D341Med (cell line): ENCODE measurements at regions not wholly inside any gene's neighbourhood (a gene's known extent, or its start where the extent isn't known, plus 50 kb on each side); places are given as distances from the start of the nearest gene placed in this dataset.

Experiments
- DNase-seq: peaks from one replicate; pipeline ENCODE4 v3.0.0; 2012; ENCODE audit warnings: low spot score

- DNase-seq = no peak
These were observed 183.9 kb downstream of the ARRDC4 start for GRCh38 chr15:98144388-98144787.

DNA sequence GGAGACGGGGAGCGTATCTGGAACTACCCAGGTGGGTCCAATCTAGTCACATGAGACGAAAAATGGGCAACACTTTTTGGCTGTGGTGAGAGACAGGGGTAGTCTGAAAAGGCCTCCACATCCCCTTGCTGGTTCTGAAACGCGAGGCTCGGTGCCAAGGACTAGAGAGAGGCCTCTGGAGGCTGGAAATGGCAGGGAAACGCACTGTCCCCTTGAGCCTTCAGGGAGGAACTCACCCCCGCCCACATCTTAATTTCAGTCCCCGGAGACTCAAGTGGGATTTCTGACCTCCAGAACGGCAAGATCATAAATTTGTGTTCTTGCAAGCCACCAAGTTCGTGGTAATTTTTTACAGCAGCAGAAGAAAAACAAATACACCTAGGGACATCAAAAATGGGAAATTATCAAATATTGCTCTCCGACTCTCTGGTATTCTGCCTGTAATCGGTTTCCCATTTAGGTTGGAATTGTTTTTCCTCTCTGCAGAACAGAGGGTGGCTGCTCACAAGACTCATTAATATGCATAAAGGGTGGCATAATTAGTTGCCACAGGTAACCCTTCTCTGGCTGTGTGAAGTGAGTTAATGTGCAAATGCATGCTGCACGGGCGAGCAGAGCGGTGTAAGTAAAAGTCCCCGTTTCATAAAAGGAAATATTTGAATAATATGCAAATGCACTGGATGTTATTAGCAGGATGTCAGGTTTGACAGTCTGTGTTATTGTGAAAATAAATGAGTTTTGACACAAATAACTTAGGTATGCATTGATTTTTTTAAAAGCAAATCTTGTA, 185.7 kb downstream of the ARRDC4 start:
- no peak for DNase-seq

- no peak for DNase-seq
These were observed 186.9 kb downstream of the ARRDC4 start for GRCh38 chr15:98147415-98147814.

GRCh38 chr15:98150084-98150483, 189.6 kb downstream of the ARRDC4 start:
- DNase-seq = no peak

DNA sequence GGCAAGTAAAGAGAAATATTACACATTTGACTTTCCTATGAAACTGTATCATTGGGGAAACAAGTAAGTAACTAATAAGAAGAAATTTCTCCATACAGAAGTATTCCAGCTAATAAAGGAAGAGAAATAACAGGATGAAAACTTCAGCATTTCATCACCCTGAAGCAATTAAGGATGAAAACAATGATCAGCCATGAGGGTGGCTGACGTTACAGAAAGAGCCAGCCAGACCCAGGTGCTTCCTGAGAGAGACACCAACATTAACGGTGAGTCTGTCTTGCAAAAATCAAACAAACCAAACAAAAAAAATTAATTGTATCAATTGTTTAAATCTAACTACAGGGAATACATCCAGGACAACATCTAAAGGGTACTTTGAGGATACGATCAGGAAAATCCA, 190.0 kb downstream of the ARRDC4 start:
- no peak for DNase-seq

GRCh38 chr15:98151096-98151495, 190.6 kb downstream of the ARRDC4 start:
- no peak for DNase-seq

GRCh38 chr15:98152156-98152555, 191.7 kb downstream of the ARRDC4 start:
- no peak for DNase-seq

DNA sequence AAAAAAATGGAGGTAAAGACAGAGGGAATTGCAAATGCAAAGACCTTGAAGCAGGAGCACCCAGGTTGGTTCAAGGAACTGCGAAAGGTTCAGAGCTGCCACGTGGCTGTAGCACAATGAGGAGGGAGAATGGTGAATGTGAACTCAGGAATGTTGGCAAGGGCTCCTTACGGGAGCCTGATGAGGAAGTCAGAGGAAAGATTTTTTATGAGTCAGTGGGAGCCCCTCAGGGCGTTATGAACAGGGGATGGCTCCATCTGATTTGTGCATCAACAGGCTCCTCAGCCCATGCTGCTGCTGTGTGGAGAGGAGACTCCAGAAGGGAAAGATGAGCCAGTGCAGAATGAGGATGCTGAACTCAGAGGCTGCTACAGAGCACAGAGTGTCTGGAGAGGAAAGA, 194.4 kb downstream of the ARRDC4 start:
- no peak for DNase-seq

- DNase-seq = no peak
These were observed 194.9 kb downstream of the ARRDC4 start for GRCh38 chr15:98155356-98155755.

DNA sequence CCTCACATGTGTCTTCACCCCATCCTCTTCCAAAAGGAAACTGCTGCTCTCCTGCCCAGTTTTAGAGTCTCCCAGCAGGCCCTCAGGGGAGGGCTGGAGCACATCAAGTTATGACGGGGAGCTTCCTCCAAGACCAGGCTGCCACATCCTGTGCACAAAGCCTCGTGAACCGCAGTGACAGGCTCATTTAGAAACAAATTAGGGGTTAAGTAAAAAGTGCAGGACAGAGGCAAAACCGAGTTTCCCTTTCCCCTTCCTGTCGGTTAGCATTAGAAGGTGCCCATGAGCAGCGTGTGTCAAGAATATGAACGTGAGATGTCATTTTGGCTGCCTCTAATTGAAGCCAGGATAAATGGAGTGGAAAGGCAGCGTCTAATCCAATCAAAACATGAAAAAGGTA, 199.7 kb downstream of the ARRDC4 start:
- no peak for DNase-seq

- no peak for DNase-seq
These were observed 203.0 kb downstream of the ARRDC4 start for GRCh38 chr15:98163319-98164045.

DNA sequence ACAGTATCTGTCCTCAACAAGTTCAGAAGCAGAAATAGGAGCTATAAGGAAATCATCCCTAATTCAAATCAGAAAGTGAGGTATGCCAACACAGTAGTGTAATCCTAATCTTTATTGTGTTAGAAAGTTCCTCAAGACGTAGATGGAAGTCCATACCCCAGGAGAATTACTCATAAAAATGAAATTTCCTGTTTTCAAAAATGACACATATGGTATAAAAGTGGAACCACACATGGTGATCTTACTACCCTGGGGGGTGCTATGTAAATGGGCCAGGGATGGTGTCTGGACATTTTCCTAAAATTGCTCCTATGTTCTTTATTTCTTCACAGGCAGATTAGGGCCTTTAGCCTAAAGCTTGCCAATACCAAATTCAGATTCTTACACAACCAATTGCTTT, 204.1 kb downstream of the ARRDC4 start:
- no peak for DNase-seq

DNA sequence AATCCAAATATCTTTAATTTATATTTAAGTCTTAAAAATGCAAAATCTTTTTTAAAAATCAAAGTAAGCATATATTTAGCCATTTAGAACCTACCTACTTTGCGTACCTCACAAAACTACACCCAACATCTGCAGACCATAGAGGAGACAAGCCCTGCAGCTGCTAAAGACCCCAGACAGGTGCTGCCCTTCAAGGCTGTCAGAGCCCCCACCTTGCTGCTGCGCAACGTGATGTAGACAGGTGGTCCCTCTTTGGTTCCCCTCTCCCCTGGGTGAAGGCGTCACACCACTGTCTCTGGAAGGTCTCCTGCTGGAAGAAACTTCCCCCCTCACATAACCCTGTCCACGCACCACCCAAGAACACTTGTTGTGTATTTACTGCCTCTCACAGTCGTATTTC, 204.5 kb downstream of the ARRDC4 start:
- no peak for DNase-seq

GRCh38 chr15:98167722-98168268, 207.3 kb downstream of the ARRDC4 start:
- DNase-seq = no peak

- DNase-seq = no peak
These were observed 209.0 kb downstream of the ARRDC4 start for GRCh38 chr15:98169551-98169950.

DNA sequence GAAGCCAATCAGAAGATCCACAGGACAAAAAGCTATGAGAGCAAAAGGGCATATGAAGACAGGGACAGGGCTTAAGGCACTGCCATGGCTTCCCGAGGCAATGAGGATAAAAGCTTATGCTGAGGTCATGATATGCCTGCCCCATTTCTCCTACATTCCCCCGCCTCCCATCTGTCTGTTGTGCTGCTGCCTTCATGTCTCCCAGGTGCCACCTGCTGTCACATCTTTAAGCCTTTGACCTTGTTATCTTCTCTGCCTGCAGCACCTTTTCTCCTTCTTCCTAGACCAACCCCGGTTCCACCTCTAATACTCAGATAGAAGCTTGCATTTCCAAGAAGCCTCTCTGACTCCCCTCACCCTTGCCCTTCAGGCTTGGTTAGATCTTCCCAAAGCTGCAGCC, 213.8 kb downstream of the ARRDC4 start:
- DNase-seq = no peak

- no peak for DNase-seq
These were observed 214.3 kb downstream of the ARRDC4 start for GRCh38 chr15:98174841-98175240.

DNA sequence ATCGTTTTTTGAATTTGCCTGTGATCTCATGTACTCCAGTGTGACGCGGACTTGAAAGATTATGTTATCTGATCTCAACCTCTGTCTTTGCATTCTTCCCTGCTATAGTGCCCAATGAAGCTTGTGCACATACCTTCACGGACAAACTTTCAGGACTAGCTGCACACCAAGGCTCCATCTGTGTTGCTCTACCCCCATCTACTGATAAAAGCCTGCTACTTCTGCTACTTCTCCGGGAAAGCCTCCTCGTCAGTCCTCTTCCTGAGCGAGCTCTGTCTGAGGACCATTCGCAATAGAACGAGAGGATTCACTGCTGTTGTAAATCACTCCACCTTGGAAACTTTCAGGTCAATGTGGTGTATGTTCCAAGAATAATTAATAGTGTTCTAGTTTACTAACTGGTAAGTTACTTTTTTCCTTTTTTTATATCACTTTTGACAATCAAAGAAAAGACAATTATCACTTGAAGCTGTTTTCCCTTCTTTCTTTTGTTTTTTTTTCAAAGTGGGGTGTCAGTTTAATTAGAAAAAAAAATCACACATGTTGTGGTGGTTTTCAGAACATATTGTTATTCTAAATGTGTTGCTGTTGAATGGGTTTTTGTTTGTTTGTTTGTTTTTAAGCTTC, 217.6 kb downstream of the ARRDC4 start:
- peak; percentile 37 for DNase-seq

DNA sequence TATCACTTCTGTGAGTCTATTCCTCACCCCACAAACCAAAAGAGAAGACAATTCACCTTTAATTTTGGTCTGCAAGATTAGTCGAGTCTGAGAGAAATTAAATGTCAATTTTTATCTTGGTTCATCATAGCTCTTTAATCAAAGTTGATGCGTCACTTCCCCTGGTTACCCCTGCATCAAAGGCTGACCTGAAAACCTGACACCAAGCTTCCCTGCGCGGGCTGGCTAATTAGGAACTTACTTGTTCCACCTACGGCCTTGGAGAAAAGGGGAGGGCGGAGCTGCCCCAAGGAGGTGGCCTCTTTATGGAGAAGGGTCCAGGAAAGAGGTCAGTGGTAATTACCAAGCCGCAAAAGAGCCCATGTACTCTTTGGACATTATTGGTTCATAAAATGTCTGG, 218.4 kb downstream of the ARRDC4 start:
- no peak for DNase-seq

DNA sequence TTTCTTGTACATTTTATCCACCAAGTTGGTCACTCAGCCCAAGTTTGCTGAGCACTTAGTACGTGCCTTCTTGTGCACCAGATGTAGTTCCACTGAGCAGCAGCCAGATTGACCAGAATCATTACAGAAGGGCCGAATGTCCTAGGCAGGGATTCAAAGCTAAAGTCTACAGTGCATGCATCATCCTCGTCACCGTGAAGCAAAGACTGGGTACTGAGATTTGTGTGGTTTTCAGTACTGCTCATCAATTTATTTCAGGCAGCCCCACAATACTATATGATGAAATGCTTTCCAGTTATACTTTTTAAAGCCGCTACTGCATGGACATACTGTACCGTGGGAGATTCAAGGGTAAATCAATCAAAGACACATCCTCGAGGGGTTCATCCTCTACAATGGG, 227.0 kb downstream of the ARRDC4 start:
- no peak for DNase-seq

- DNase-seq = no peak
These were observed 230.4 kb downstream of the ARRDC4 start for GRCh38 chr15:98190914-98191313.

GRCh38 chr15:98195796-98196195, 235.3 kb downstream of the ARRDC4 start:
- DNase-seq = no peak

GRCh38 chr15:98196371-98196770, 235.9 kb downstream of the ARRDC4 start:
- no peak for DNase-seq
